ENCODE measurements at regions not wholly inside any gene's neighbourhood (a gene's known extent, or its start where the extent isn't known, plus 50 kb on each side); places are given as distances from the start of the nearest gene placed in this dataset.

GRCh38 chr6:144594585-144594984, 309.4 kb downstream of the UTRN start:
- no peak for DNase-seq (ENCODE audit: low spot score)
- TF ChIP-seq CTCF (IDR thresholded peaks at IDR 0.05; ENCODE audit: extremely low read depth, missing control alignments) = no peak

- no peak for TF ChIP-seq CTCF (IDR thresholded peaks at IDR 0.05; ENCODE audit: extremely low read depth, missing control alignments)
- no peak for DNase-seq (ENCODE audit: low spot score)
Observed at GRCh38 chr6:144595266-144595665, 310.1 kb downstream of the UTRN start.

- TF ChIP-seq CTCF (IDR thresholded peaks at IDR 0.05; ENCODE audit: extremely low read depth, missing control alignments) = no peak
- no peak for DNase-seq (ENCODE audit: low spot score)
Observed at GRCh38 chr6:144597511-144597910, 312.4 kb downstream of the UTRN start.

- TF ChIP-seq CTCF (IDR thresholded peaks at IDR 0.05; ENCODE audit: extremely low read depth, missing control alignments) = no peak
- no peak for DNase-seq (ENCODE audit: low spot score)
Observed at GRCh38 chr6:144599615-144600014, 314.5 kb downstream of the UTRN start.

GRCh38 chr6:144601221-144601620, 316.1 kb downstream of the UTRN start:
- no peak for DNase-seq (ENCODE audit: low spot score)
- TF ChIP-seq CTCF (IDR thresholded peaks at IDR 0.05; ENCODE audit: extremely low read depth, missing control alignments) = no peak

- no peak for DNase-seq (ENCODE audit: low spot score)
- TF ChIP-seq CTCF (IDR thresholded peaks at IDR 0.05; ENCODE audit: extremely low read depth, missing control alignments) = no peak
Observed at GRCh38 chr6:144602523-144603180, 317.5 kb downstream of the UTRN start.

GRCh38 chr6:144606083-144606482, 320.9 kb downstream of the UTRN start:
- TF ChIP-seq CTCF (IDR thresholded peaks at IDR 0.05; ENCODE audit: extremely low read depth, missing control alignments) = no peak
- no peak for DNase-seq (ENCODE audit: low spot score)

Data from GM20000 (cell line).